Lower leg skin (tissue), 4 donors: ENCODE measurements at regions not wholly inside any gene's neighbourhood (a gene's known extent, or its start where the extent isn't known, plus 50 kb on each side); places are given as distances from the start of the nearest gene placed in this dataset.

Experiments
- DNase-seq, 2 donors: peaks; one replicate each; pipeline ENCODE4 v3.0.0-alpha.2; 2019; ENCODE audit warnings: low spot score in 2 of 2
- H3K4me3 ChIP-seq: fragments of 200-600 bp; sonication (generic); 2 replicates; pipeline ENCODE4 v1.5.1; 2017; ENCODE audit warnings: mild to moderate bottlenecking, low read depth; ENCODE audit not compliant: poor library complexity, severe bottlenecking
- CTCF ChIP-seq, 3 donors: fragments of 450-650 bp; IDR thresholded peaks; one replicate each; pipeline ENCODE4 v1.5.1; 2016; ENCODE audit warnings: antibody characterized with exemption in 3 of 3, mild to moderate bottlenecking in 3 of 3, moderate library complexity in 2 of 3
- POLR2A ChIP-seq, 2 donors: fragments of 450-650 bp; IDR thresholded peaks; one replicate each; pipeline ENCODE4 v1.6.1; 2016 to 2017; ENCODE audit warnings: antibody characterized with exemption in 2 of 2, mild to moderate bottlenecking in 1 of 2, moderate library complexity in 1 of 2
- WGBS, 2 donors: methylation state at CpG; one replicate each; pipeline ENCODE4 v1.1.5; 2018; 5-methylcytosine and 5-hydroxymethylcytosine counted together
- intact Hi-C: fragments of 100-400 bp; cut with DNase I; formaldehyde crosslinking; loops from one replicate; pipeline ENCODE4 v1.15.0; 2023; ENCODE audit warnings: low total_unique reads

GRCh38 chr3:194240766-194241165 lies 104.8 kb downstream of the HES1 start:
- TF ChIP-seq CTCF (IDR thresholded peaks at IDR 0.05) (no peak), POLR2A (IDR thresholded peaks at IDR 0.05) (no peak)
- 89 to 93% methylated on average over 7 of the region's 7 CpGs for WGBS, 2 donors
- H3K4me3 ChIP-seq = no peak overlapping the region
- DNase-seq = peak in 1 of 2 donors; percentile 60
- intact Hi-C loops = no loop called here

GRCh38 chr3:194243172-194243837 lies 107.4 kb downstream of the HES1 start:
- intact Hi-C loops = no loop called here
- H3K4me3 ChIP-seq = no peak overlapping the region
- DNase-seq = no peak
- 65 to 66% methylated on average over 4 of the region's 4 CpGs for WGBS, 2 donors
- TF ChIP-seq CTCF (IDR thresholded peaks at IDR 0.05) = no peak

GRCh38 chr3:194244167-194244566 lies 107.0 kb downstream of the CPN2 start:
- no peak for DNase-seq
- 86 to 87% methylated on average over 6 of the region's 6 CpGs for WGBS, 2 donors
- intact Hi-C loops = no loop called here
- TF ChIP-seq POLR2A (IDR thresholded peaks at IDR 0.05) (no peak), CTCF (IDR thresholded peaks at IDR 0.05) (no peak)
- no peak overlapping the region for H3K4me3 ChIP-seq

- TF ChIP-seq POLR2A (IDR thresholded peaks at IDR 0.05) (no peak), CTCF (IDR thresholded peaks at IDR 0.05) (no peak)
- DNase-seq = no peak
- no peak overlapping the region for H3K4me3 ChIP-seq
- WGBS, 2 donors = 98 to 100% methylated on average over 2 of the region's 2 CpGs
- intact Hi-C loops = no loop called here
Measured at GRCh38 chr3:194245474-194245873, 105.7 kb downstream of the CPN2 start.

GRCh38 chr3:194245975-194246561 lies 105.1 kb downstream of the CPN2 start:
- TF ChIP-seq POLR2A (IDR thresholded peaks at IDR 0.05) = no peak
- no peak for TF ChIP-seq CTCF (IDR thresholded peaks at IDR 0.05)
- peak in 1 of 2 donors; percentile 59 for DNase-seq
- no peak overlapping the region for H3K4me3 ChIP-seq
- intact Hi-C loops = no loop called here
- WGBS, 2 donors = 89 to 93% methylated on average over 4 of the region's 4 CpGs
